PFSK-1 (cell line): ENCODE measurements at regions not wholly inside any gene's neighbourhood (a gene's known extent, or its start where the extent isn't known, plus 50 kb on each side); places are given as distances from the start of the nearest gene placed in this dataset.

Experiments used
- FOXP2 ChIP-seq: optimal IDR thresholded peaks from 2 replicates; pipeline ENCODE3; 2011; ENCODE audit warnings: borderline replicate concordance, control low read depth, inconsistent platforms; ENCODE audit not compliant: insufficient read depth; ENCODE audit errors: extremely low read length, extremely low read depth
- POLR2AphosphoS5 ChIP-seq: IDR thresholded peaks from 2 replicates; pipeline ENCODE4 v1.6.1; 2012; ENCODE audit warnings: low read depth, mild to moderate bottlenecking, control low read depth, low read length, moderate library complexity
- SIN3A ChIP-seq: IDR thresholded peaks from 2 replicates; pipeline ENCODE4 v1.6.1; 2012; ENCODE audit warnings: mild to moderate bottlenecking, low read length, moderate library complexity, borderline replicate concordance; ENCODE audit not compliant: insufficient read depth
- TAF1 ChIP-seq: IDR thresholded peaks from 2 replicates; pipeline ENCODE4 v1.6.1; 2012; ENCODE audit warnings: low read length, control low read depth, borderline replicate concordance; ENCODE audit not compliant: insufficient read depth
- TF ChIP-seq, protein P1 (sequence below), 2 experiments: IDR thresholded peaks; 2 replicates each; pipeline versions ENCODE4 v1.6.1 to v1.8.0; 2011 to 2012; ENCODE audit warnings: low read depth in 2 of 2, low read length in 2 of 2, control low read depth in 1 of 2, inconsistent platforms in 1 of 2, mild to moderate bottlenecking in 1 of 2, moderate library complexity in 1 of 2; ENCODE audit not compliant: insufficient read depth in 1 of 2

DNA sequence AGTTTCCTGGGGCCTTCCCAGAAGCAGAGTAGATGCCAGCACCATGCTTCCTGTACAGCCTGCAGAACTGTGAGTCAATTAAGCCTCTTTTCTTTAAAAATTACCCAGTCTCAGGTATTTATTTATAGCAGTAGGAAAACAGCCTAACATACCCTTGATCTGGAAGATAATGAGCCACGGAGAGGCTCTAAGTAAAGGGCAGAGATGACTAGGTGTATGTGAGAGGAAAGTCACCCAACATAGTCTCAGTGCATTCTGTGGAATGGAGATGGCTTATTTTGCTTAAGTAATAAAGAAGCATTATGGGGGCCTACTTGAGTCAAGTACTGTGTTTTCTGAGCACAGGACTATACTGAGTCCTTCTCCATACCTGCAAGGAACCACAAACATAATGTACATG is 199.5 kb downstream of the CPEB2 start:
- TF ChIP-seq, protein P1, sequence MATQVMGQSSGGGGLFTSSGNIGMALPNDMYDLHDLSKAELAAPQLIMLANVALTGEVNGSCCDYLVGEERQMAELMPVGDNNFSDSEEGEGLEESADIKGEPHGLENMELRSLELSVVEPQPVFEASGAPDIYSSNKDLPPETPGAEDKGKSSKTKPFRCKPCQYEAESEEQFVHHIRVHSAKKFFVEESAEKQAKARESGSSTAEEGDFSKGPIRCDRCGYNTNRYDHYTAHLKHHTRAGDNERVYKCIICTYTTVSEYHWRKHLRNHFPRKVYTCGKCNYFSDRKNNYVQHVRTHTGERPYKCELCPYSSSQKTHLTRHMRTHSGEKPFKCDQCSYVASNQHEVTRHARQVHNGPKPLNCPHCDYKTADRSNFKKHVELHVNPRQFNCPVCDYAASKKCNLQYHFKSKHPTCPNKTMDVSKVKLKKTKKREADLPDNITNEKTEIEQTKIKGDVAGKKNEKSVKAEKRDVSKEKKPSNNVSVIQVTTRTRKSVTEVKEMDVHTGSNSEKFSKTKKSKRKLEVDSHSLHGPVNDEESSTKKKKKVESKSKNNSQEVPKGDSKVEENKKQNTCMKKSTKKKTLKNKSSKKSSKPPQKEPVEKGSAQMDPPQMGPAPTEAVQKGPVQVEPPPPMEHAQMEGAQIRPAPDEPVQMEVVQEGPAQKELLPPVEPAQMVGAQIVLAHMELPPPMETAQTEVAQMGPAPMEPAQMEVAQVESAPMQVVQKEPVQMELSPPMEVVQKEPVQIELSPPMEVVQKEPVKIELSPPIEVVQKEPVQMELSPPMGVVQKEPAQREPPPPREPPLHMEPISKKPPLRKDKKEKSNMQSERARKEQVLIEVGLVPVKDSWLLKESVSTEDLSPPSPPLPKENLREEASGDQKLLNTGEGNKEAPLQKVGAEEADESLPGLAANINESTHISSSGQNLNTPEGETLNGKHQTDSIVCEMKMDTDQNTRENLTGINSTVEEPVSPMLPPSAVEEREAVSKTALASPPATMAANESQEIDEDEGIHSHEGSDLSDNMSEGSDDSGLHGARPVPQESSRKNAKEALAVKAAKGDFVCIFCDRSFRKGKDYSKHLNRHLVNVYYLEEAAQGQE (IDR thresholded peaks at IDR 0.05; ENCODE audit: insufficient read depth in 1 of 2, low read depth in 2 of 2, low read length in 2 of 2): no peak
- TF ChIP-seq SIN3A (no peak), POLR2AphosphoS5 (no peak), FOXP2 (no peak), TAF1 (no peak)

DNA sequence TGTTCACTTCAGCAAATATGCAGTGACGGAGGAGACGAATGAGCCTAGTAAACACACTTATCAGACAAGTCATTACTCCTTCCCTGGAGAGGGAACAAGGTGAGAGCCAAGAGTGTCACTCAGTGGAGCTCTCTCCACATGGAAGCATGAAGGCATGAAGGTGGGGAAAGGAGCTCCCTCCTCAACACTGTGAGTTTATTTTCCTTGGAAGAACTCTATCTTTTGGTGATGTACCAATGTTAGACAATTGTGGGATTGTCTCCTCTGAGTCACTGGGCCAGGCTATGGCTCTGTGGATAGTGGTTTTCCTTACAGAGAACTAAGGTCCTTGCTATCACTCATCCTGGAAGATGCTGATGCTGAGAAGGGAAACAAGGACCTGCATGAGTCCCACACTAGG is 200.2 kb downstream of the CPEB2 start:
- TF ChIP-seq TAF1 (no peak), SIN3A (no peak), FOXP2 (no peak), POLR2AphosphoS5 (no peak)
- TF ChIP-seq, protein P1 (IDR thresholded peaks at IDR 0.05; ENCODE audit: insufficient read depth in 1 of 2, low read depth in 2 of 2, low read length in 2 of 2): no peak

DNA sequence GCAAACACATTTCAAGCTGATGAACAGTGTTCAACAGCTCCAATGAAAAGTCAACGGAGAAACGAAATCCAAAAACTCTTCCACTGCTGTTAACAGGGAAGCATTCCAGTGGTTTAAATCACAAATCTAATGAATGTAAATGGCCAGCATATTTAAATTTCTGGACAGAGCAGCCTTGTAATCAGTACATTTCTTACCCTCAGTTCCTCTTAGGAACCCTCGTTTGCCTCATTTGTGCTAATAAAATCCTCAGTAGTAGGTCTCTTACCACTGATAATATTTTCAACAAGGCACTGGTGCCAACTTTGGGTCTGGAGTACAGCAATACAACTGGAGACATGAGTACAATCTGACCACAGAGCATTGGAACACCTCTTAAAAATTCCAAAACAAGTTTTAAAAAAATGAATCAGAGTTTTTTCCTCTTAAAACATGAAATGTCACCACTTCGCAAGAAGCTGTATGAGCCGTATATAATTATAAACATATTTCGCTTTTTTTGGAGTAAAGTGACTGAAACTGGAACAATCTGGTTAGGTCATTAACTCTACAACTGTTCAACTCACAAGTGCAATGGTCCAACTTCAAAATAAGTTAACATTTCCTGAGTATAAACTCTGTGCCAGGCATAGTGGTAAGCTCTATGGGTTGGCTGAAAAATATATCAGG is 211.2 kb downstream of the CPEB2 start:
- TF ChIP-seq, protein P1 (IDR thresholded peaks at IDR 0.05; ENCODE audit: insufficient read depth in 1 of 2, low read depth in 2 of 2, low read length in 2 of 2): no peak
- TF ChIP-seq TAF1 (no peak), POLR2AphosphoS5 (no peak), SIN3A (no peak), FOXP2 (no peak)

DNA sequence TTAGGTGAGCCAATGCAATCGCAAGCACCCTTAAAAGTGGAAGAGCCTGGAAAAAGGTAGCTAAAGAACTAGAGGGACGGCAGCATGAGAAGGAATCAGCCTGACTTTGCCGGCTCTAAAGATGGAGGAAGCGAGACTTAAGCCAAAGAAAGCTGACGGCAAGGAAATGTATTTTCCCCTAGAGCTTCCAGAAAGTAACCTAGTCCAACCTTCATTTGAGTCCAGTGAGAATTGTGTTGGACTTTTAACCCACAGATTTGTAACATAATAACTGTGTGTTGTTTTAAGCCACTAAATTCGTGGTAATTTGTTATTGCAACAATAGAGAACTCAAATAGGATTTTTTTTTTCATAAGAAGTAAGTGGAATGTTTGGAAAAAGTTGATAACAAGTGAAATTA is 212.7 kb upstream of the C1QTNF7 start:
- TF ChIP-seq FOXP2: no peak
- no peak for TF ChIP-seq POLR2AphosphoS5
- no peak for TF ChIP-seq TAF1
- TF ChIP-seq, protein P1 (IDR thresholded peaks at IDR 0.05; ENCODE audit: insufficient read depth in 1 of 2, low read depth in 2 of 2, low read length in 2 of 2): no peak
- TF ChIP-seq SIN3A: no peak

DNA sequence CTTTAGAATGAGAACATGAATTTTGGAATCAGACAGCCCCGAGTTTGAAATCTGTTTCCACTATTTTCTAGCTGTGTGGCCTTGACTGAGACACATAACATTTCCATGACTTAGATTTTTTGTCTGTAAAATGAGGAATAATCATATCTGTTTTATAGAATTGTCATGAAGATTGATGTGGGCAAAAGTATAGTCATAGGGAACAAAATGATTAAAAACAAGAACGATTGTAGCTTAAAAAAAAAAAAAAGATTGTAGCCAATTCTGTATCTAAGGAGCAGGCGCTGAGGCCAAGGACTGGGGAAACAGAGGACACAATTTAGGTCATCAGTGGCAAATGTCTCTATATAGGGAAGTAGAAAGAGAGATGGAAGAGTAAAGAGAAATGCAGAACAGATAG is 201.6 kb upstream of the C1QTNF7 start:
- TF ChIP-seq POLR2AphosphoS5: no peak
- TF ChIP-seq SIN3A: no peak
- TF ChIP-seq, protein P1 (IDR thresholded peaks at IDR 0.05; ENCODE audit: insufficient read depth in 1 of 2, low read depth in 2 of 2, low read length in 2 of 2): no peak
- no peak for TF ChIP-seq FOXP2
- no peak for TF ChIP-seq TAF1
